Heart left ventricle (tissue), 16 donors: ENCODE measurements at regions not wholly inside any gene's neighbourhood (a gene's known extent, or its start where the extent isn't known, plus 50 kb on each side); places are given as distances from the start of the nearest gene placed in this dataset.

Experiments
- ATAC-seq, 4 donors: fragments of 200-7000 bp; cut with Tn5 transposase; one replicate each; pipeline ENCODE4 v1.9.1; 2020 to 2022; ENCODE audit warnings: moderate library complexity in 4 of 4, mild to moderate bottlenecking in 3 of 4, moderate number of reproducible peaks in 1 of 4
- DNase-seq, 5 donors: peaks; one replicate each; pipeline ENCODE4 v3.0.0-alpha.2; 2020
- H3K27ac ChIP-seq, 12 donors: fragments of 200-600 bp; sonication (generic) in 4 of 12; one replicate each; pipeline versions ENCODE4 v1.5.0 to v1.8.0; 2016 to 2022; ENCODE audit warnings: mild to moderate bottlenecking in 2 of 12
- H3K27me3 ChIP-seq, 9 donors: fragments of 200-600 bp; sonication (generic) in 2 of 9; one replicate each; pipeline versions ENCODE4 v1.5.1 to v1.8.0; 2016 to 2022; ENCODE audit warnings: mild to moderate bottlenecking in 3 of 9
- H3K36me3 ChIP-seq, 9 donors: fragments of 200-600 bp; sonication (generic) in 2 of 9; one replicate each; pipeline versions ENCODE4 v1.5.0 to v1.8.0; 2018 to 2022; ENCODE audit warnings: mild to moderate bottlenecking in 2 of 9
- H3K4me1 ChIP-seq, 12 donors: fragments of 200-600 bp; sonication (generic) in 4 of 12; one replicate each; pipeline versions ENCODE4 v1.5.0 to v1.8.0; 2016 to 2022; ENCODE audit warnings: mild to moderate bottlenecking in 3 of 12
- H3K4me3 ChIP-seq, 12 donors: fragments of 200-600 bp; sonication (generic) in 4 of 12; one replicate each; pipeline versions ENCODE4 v1.5.0 to v1.8.0; 2017 to 2022; ENCODE audit warnings: mild to moderate bottlenecking in 9 of 12, moderate library complexity in 4 of 12
- H3K9me3 ChIP-seq, 12 donors: fragments of 200-600 bp; sonication (generic) in 4 of 12; one replicate each; pipeline versions ENCODE4 v1.5.0 to v1.8.0; 2016 to 2022; ENCODE audit warnings: mild to moderate bottlenecking in 1 of 12
- POLR2A ChIP-seq, 2 donors: fragments of 450-650 bp; IDR thresholded peaks; one replicate each; pipeline ENCODE4 v1.6.1; 2017; ENCODE audit warnings: antibody characterized with exemption in 2 of 2, mild to moderate bottlenecking in 2 of 2, moderate library complexity in 2 of 2
- WGBS, 4 donors: extraction: QIAGEN DNeasy Blood & Tissue Kit in 2 of 4; methylation state at CpG; one replicate each; pipeline versions ENCODE4 v1.1.5 to v1.1.7; 2013 to 2018; 5-methylcytosine and 5-hydroxymethylcytosine counted together
- intact Hi-C, 10 donors: fragments of 100-400 bp; cut with DNase I; formaldehyde crosslinking; loops; one replicate each; pipeline versions ENCODE4 v1.11.1 to v1.14.2; 2022
- TF ChIP-seq, protein P1 (sequence below), 12 donors: fragments of 200-600 bp; sonication (generic) in 4 of 12; IDR thresholded peaks; one replicate each; pipeline versions ENCODE4 v1.5.0 to v1.8.0; 2018 to 2022; ENCODE audit warnings: antibody characterized with exemption in 12 of 12, mild to moderate bottlenecking in 5 of 12
- donor health status: ischemic (EF 13 %, LVEDD 7.1; RV severe dilation, severe dysfunction).
- donor health status: healthy with polysubstance abuse.
- donor health status: DM: no; HTN: yes; CAD: no.
- donor health status: DM: no; HTN: no; CAD: no.
- donor health status: ischemic (EF 25% LVEDD 6.9; RV normal size, moderate dysfunction).
- donor health status: ischemic (EF 25% LVEDD 5.7; RV mildly dilated, moderate dysfunction).
- donor health status: healthy.
- donor health status: DM: yes; HTN: yes; CAD: no.
- donor health status: ischemic (EF 35%, LVEDD 5.7; RV mildly dilated, moderate dysfunction).
- donor health status: nonischemic (EF 11% LVEDD 7.7; RV severe dilation, severe dysfunction).
- donor health status: DM: yes; HTN: yes; CAD: no.
- donor health status: PGD.
- donor health status: ischemic (EF 29% LVEDD 5.4; RV normal size, mild dysfunction).
- donor health status: nonischemic (EF 23%, LVEDD 6.1; RV moderate dilation, normal function).

DNA sequence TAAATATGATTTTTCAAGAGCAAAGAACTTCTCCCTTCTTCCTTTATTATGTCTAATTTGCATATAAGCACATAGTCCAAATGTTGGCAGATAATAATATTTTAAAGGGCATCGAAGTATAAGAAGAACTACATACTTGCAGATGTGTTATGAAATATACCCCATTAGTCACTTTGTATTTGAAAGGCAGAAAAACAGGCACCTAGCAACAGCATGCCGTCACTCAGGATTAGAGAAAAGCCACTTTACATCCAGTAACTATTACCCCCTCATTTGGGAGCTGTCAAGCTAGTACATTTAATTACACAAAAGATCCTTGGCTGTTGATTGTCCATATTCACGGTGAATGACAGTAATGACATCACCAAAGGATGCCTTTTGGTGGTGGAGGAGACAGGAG is 99.3 kb upstream of the ARMC2 start:
- ATAC-seq (no peak), DNase-seq (no peak)
- Histone ChIP-seq H3K4me3 (no peak overlapping the region), H3K27me3 (no peaks in the 10 kb centered on the region), H3K27ac (no peak overlapping the region), H3K36me3 (no peaks in the 10 kb centered on the region), H3K9me3 (no peaks in the 10 kb centered on the region), H3K4me1 (peaks cover 0 to 19% (median 4%) of the 10 kb centered on the region in 12 donors)
- intact Hi-C loops: loop anchor here in 1 of 10 donors (5.0 kb wide), 1 partner anchor 42 kb away; no protein-coding TSS in a partner anchor
- 91 to 95% (median 94%) methylated on average over 3 of the region's 3 CpGs for WGBS, 4 donors
- no peak for TF ChIP-seq POLR2A (IDR thresholded peaks at IDR 0.05)
- TF ChIP-seq, protein P1, sequence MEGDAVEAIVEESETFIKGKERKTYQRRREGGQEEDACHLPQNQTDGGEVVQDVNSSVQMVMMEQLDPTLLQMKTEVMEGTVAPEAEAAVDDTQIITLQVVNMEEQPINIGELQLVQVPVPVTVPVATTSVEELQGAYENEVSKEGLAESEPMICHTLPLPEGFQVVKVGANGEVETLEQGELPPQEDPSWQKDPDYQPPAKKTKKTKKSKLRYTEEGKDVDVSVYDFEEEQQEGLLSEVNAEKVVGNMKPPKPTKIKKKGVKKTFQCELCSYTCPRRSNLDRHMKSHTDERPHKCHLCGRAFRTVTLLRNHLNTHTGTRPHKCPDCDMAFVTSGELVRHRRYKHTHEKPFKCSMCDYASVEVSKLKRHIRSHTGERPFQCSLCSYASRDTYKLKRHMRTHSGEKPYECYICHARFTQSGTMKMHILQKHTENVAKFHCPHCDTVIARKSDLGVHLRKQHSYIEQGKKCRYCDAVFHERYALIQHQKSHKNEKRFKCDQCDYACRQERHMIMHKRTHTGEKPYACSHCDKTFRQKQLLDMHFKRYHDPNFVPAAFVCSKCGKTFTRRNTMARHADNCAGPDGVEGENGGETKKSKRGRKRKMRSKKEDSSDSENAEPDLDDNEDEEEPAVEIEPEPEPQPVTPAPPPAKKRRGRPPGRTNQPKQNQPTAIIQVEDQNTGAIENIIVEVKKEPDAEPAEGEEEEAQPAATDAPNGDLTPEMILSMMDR (IDR thresholded peaks at IDR 0.05): no peak

DNA sequence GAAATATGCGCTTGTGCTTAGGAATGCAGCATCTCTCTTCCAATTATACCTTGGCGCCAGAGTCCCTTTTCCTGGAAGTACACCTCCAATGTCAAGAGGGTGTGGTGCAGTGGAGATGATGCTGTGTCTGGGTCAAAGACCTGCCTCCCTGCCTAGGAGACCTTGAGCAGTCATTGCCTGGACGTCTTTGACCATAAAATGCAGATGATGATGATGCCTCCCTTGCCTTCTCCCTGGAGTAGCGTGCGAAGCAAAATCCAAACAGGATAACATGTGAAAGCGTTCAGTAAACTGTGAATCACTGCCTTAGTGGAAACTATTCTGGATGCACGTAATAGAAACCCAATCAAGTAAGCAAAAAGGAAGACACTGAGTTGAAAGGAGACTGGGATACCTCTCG is 97.4 kb upstream of the ARMC2 start:
- no peaks in the 10 kb centered on the region for H3K27me3 ChIP-seq
- DNase-seq (no peak), ATAC-seq (no peak)
- peaks cover 0 to 19% (median 7%) of the 10 kb centered on the region in 12 donors for H3K4me1 ChIP-seq
- H3K4me3 ChIP-seq: no peak overlapping the region
- 91 to 94% (median 93%) methylated on average over 8 of the region's 8 CpGs for WGBS, 4 donors
- TF ChIP-seq, protein P1 (IDR thresholded peaks at IDR 0.05): no peak
- TF ChIP-seq POLR2A (IDR thresholded peaks at IDR 0.05): no peak
- H3K9me3 ChIP-seq: no peaks in the 10 kb centered on the region
- no peaks in the 10 kb centered on the region for H3K36me3 ChIP-seq
- no peak overlapping the region for H3K27ac ChIP-seq
- intact Hi-C loops: no loop called here

DNA sequence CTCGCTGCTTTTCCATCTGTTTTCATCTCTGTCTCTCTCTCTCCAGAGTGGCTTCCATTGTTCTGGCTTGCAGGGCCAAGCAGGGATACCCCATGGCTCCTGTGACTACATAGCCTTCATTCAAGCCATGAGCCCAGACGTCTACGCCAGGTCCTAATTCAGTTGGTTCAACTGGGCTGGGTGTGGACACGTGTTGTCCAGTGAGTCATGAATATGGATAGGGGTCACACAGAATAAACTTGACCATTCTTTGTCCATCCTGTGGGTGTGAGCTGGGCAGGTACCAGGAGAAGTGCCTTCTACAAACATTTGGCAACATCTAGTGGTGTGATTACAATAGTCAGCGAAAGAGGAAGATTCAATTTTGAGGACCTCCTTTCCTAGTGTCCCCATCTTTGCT is 96.9 kb upstream of the ARMC2 start:
- no peak for DNase-seq
- Histone ChIP-seq H3K36me3 (no peaks in the 10 kb centered on the region), H3K9me3 (no peaks in the 10 kb centered on the region), H3K27ac (no peak overlapping the region), H3K4me1 (peaks cover 0 to 23% (median 9%) of the 10 kb centered on the region in 12 donors), H3K27me3 (no peaks in the 10 kb centered on the region), H3K4me3 (no peak overlapping the region)
- no peak for ATAC-seq
- TF ChIP-seq POLR2A (IDR thresholded peaks at IDR 0.05): no peak
- TF ChIP-seq, protein P1 (IDR thresholded peaks at IDR 0.05): no peak
- WGBS, 4 donors: 95 to 98% (median 97%) methylated on average over 5 of the region's 5 CpGs
- intact Hi-C loops: no loop called here

DNA sequence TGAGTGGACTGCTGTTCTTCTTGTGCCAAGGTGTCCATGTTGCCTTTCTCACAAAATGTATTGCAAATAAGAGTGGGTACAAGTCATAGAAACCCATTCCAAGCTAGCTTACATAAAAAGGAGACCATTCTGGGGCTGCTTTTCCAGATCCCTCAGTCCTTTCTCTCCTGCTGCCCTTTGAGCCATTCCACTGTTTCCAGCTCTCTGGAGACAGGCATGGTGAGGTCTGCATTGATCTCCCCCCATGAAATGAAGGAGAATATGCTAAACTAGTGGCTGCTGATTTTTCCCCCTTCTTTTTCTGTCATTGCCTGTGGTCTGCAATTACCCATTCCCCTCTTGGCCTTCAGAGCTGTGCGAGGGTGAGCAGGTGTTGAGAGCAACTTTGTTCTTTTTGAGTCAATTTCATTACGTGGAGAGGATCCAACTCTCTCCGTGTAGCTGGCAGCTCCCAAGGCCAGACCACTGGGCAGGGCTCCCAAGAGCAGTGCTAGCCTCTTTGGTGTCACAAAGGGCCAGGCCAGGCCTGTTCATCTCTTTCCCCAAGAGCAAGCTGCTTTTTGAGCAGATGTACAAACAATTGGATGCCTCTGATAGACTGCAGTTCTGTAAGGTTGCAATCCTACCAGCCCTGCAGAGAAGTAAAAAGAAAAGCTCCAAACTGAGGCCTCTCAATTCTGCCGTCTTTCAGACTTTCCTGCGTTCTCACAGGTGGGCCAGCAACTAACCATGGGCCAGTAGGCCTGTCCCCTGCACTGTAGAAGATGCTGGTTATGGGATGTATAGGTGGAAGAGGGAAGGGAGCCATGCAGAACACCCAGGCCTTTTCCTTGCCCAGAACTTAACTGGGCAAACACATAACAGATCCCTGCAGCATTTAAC is 96.1 kb upstream of the ARMC2 start:
- Histone ChIP-seq H3K4me1 (peaks cover 0 to 26% (median 9%) of the 10 kb centered on the region in 12 donors), H3K27me3 (no peaks in the 10 kb centered on the region), H3K36me3 (no peaks in the 10 kb centered on the region), H3K9me3 (no peaks in the 10 kb centered on the region), H3K27ac (no peak overlapping the region), H3K4me3 (no peak overlapping the region)
- WGBS, 4 donors: 66 to 71% (median 67%) methylated on average over 5 of the region's 5 CpGs
- DNase-seq: no peak
- TF ChIP-seq POLR2A (IDR thresholded peaks at IDR 0.05): no peak
- TF ChIP-seq, protein P1 (IDR thresholded peaks at IDR 0.05): no peak
- intact Hi-C loops: no loop called here
- ATAC-seq: peak in 1 of 4 donors; percentile 31
